GM12875 (cell line): ENCODE measurements at regions not wholly inside any gene's neighbourhood (a gene's known extent, or its start where the extent isn't known, plus 50 kb on each side); places are given as distances from the start of the nearest gene placed in this dataset.

Source experiments
- H3K4me3 ChIP-seq: one replicate; pipeline ENCODE4 v1.5.1; 2011; ENCODE audit warnings: low read depth, low read length, control low read depth
- TF ChIP-seq, protein P1 (sequence below): IDR thresholded peaks from 2 replicates; pipeline ENCODE4 v1.5.1; 2011; ENCODE audit warnings: low read depth, mild to moderate bottlenecking, control low read depth, inconsistent platforms, low read length, moderate library complexity, borderline replicate concordance; ENCODE audit not compliant: insufficient read depth

DNA sequence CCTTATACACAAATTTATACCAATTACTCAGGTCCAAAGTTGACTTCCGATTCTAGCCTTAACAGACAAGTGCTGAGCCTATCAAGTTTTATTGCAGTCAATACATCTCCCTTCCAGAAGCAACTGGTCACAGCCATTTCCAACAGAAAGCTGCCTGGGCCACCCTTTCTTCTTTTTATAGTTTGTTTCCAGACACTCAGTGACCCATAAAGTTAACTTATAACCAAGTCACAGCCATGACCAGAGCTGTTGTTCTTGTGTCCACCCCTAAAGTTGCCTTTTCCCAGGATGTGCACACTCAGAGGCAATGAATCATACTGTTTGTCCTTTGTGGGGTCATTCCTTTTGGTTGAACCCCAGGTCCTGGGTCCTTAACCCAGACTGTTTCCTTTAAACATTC is 89.9 kb downstream of the CD83 start:
- TF ChIP-seq, protein P1, sequence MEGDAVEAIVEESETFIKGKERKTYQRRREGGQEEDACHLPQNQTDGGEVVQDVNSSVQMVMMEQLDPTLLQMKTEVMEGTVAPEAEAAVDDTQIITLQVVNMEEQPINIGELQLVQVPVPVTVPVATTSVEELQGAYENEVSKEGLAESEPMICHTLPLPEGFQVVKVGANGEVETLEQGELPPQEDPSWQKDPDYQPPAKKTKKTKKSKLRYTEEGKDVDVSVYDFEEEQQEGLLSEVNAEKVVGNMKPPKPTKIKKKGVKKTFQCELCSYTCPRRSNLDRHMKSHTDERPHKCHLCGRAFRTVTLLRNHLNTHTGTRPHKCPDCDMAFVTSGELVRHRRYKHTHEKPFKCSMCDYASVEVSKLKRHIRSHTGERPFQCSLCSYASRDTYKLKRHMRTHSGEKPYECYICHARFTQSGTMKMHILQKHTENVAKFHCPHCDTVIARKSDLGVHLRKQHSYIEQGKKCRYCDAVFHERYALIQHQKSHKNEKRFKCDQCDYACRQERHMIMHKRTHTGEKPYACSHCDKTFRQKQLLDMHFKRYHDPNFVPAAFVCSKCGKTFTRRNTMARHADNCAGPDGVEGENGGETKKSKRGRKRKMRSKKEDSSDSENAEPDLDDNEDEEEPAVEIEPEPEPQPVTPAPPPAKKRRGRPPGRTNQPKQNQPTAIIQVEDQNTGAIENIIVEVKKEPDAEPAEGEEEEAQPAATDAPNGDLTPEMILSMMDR, result no peak
- H3K4me3 ChIP-seq, result no peak overlapping the region

DNA sequence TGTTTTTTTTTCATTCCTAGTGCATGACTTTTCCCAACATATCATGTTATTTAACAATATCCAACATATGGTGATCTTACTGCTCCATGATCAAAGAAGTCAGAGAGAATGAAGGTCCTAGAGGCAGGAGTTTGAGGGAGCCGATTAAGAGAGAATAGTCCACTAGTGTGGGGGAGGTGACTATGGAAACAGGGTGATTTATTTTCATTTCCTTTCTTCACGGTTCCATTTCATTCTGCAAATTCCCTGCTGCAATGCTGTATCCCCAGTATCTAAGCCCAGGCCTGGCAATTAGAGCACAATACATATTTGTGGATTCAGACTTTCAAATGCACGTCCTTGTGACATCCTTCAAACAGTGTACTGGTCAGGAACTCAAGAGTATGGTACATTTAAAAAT is 91.4 kb downstream of the CD83 start:
- H3K4me3 ChIP-seq, result no peak overlapping the region
- TF ChIP-seq, protein P1, result no peak

DNA sequence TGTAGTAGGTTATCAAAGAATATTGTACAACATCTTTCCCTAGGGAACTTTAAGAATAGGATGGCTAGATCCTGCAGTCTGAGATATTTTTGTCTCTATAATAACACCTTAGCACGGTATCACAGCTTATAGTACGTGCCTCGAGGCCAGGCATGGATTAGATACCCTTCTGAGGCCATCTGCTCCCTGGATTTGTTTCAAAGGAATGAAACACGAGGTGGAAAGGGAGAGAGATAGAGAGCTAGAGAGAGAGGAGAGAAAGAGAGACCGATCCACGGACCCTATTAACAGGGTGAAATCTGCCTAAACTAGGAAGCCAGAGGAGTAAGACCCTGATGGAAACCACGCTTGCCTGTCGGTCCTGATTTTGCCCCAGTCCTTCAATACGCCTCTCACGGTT is 92.5 kb downstream of the CD83 start:
- peak overlapping the region; percentile 73 for H3K4me3 ChIP-seq
- TF ChIP-seq, protein P1, result no peak

- peak overlapping the region; percentile 73 for H3K4me3 ChIP-seq
- TF ChIP-seq, protein P1, result peak; percentile 81
Observed at GRCh38 chr6:14210663-14211561, 93.3 kb downstream of the CD83 start.

DNA sequence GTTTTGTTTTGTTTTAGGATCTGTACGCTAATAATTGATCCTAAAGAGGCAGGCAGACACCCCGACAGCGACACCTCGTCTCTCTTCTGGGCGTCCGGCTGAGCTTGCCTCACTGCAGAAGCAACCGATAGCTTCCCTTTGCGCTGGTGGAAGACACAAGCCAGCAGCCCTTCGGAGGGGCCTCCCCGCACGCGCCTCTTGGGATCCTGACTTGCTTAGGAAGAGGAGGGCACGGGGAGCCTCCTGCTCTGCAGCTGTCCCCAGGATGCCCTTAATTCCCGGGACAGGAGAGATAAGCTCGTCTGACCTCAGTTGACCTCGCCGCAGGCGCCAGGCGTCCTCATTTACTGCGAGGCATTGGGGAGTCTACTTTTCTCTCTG is 94.0 kb downstream of the CD83 start:
- H3K4me3 ChIP-seq, result peak overlapping the region; percentile 53
- TF ChIP-seq, protein P1, result no peak

DNA sequence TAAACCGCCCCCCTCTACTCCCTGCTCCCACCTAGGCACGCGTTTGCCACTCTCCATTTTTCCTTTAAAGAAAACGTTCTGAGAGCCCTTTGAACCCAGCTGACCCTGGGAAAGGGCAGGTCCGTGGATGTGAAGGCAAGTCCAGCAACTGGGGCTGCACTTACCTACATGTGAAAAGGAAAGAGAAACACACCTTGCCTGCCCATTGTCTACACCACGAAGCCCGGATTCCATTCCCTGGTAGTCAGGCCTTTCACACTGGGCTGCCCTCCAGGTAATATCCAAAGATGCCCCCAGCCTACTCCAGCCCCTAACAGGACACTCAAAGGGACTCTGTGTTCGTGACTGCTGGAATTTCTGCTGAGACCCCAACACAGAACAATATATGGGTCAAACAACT is 94.4 kb downstream of the CD83 start:
- no peak overlapping the region for H3K4me3 ChIP-seq
- TF ChIP-seq, protein P1, result no peak

DNA sequence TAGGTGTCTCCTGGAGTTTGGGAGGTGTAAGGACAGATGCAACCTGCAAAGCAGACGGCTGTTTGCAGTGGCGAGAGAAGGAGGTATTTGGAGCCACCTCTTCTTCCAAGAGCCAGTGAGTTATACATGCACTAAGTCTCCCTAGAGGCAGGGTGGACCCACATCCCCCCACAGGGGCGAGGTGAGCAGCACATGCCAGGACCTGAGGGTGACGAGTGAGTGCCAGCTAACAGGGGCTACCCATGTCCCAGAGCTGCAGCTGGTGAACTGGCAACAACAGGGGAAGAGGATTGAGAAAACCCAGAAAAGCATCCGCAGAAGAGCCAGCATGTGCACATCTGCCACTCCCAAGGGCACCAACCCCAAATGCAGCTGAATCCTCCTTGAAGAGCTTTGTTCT is 95.1 kb downstream of the CD83 start:
- H3K4me3 ChIP-seq, result no peak overlapping the region
- TF ChIP-seq, protein P1, result no peak
